AG04450 (cell line): ENCODE measurements at regions not wholly inside any gene's neighbourhood (a gene's known extent, or its start where the extent isn't known, plus 50 kb on each side); places are given as distances from the start of the nearest gene placed in this dataset.
"Not testable (repeated sequence)": the region's sequence is repeated elsewhere in the genome, so short reads cannot be mapped to it uniquely, and the experiment has no call there.

ENCODE experiments used
- CTCF ChIA-PET: fragments of 300-600, 350-600 bp; formaldehyde crosslinking; extraction: SDS; loops from one replicate; lab custom pipeline; 2022; ENCODE audit warnings: antibody characterized with exemption, inconsistent platforms; lab: Charles Lee
- POLR2A ChIA-PET: fragments of 350-600 bp; formaldehyde crosslinking; extraction: SDS; loops from one replicate; lab custom pipeline; 2021; ENCODE audit warnings: antibody characterized with exemption, inconsistent platforms; lab: Yijun Ruan, JAX
- DNase-seq: peaks from one replicate; pipeline ENCODE4 v3.0.0-alpha.2; 2011; ENCODE audit warnings: low read depth, low spot score
- H3K27ac ChIP-seq: one replicate; pipeline ENCODE4 v1.5.1; 2012; ENCODE audit warnings: low read depth, low read length, control low read depth
- H3K27me3 ChIP-seq: one replicate; pipeline ENCODE4 v1.6.0; 2012; ENCODE audit warnings: low read length; ENCODE audit not compliant: control insufficient read depth, insufficient read depth
- H3K4me3 ChIP-seq: 2 replicates; pipeline ENCODE4 v1.5.1; 2011; ENCODE audit warnings: mild to moderate bottlenecking, low read depth, low read length, control low read depth
- H3K9me3 ChIP-seq: 2 replicates; pipeline ENCODE4 v1.5.1; 2012; ENCODE audit warnings: low read length; ENCODE audit not compliant: control insufficient read depth, insufficient read depth
- CTCF ChIP-seq: IDR thresholded peaks from 2 replicates; pipeline ENCODE4 v1.5.1; 2011; ENCODE audit warnings: low read depth, low read length, control low read depth, inconsistent platforms

- CTCF ChIA-PET = no interaction called here
- Histone ChIP-seq H3K27me3 (no peaks in the 10 kb centered on the region), H3K9me3 (no peaks in the 10 kb centered on the region), H3K4me3 (no peak overlapping the region), H3K27ac (no peak overlapping the region)
- no peak for DNase-seq
- POLR2A ChIA-PET = no interaction called here
- no peak for TF ChIP-seq CTCF
Measured at GRCh38 chr11:91513734-91514133, 710.9 kb upstream of the FAT3 start.

- H3K4me3 ChIP-seq = no peak overlapping the region
- ChIA-PET POLR2A (no interaction called here), CTCF (no interaction called here)
- TF ChIP-seq CTCF = no peak
- DNase-seq = no peak
- H3K27me3 ChIP-seq = no peaks in the 10 kb centered on the region
- no peaks in the 10 kb centered on the region for H3K9me3 ChIP-seq
- H3K27ac ChIP-seq = no peak overlapping the region
Measured at GRCh38 chr11:91497847-91498246, 726.8 kb upstream of the FAT3 start.

GRCh38 chr11:91495837-91496236 lies 728.8 kb upstream of the FAT3 start:
- TF ChIP-seq CTCF = no peak
- Histone ChIP-seq H3K27me3 (no peaks in the 10 kb centered on the region), H3K4me3 (no peak overlapping the region), H3K27ac (no peak overlapping the region), H3K9me3 (no peaks in the 10 kb centered on the region)
- ChIA-PET CTCF (no interaction called here), POLR2A (no interaction called here)
- DNase-seq = no peak

- CTCF ChIA-PET = interaction anchor here (0.7 kb wide), 1 partner anchor 203 kb away, joined by 11 read pairs; no protein-coding TSS in a partner anchor
- Histone ChIP-seq H3K4me3 (no peak overlapping the region), H3K9me3 (peaks cover 7% of the 10 kb centered on the region; the same call in 1 of the 2 replicates), H3K27ac (no peak overlapping the region), H3K27me3 (no peaks in the 10 kb centered on the region)
- DNase-seq = no peak
- POLR2A ChIA-PET = no interaction called here
- TF ChIP-seq CTCF = no peak
Measured at GRCh38 chr11:91489989-91490388, 734.6 kb upstream of the FAT3 start.

- DNase-seq, H3K27me3 ChIP-seq, H3K9me3 ChIP-seq, POLR2A ChIA-PET, CTCF ChIA-PET, H3K27ac ChIP-seq, H3K4me3 ChIP-seq: not testable (repeated sequence)
Measured at GRCh38 chr11:91483956-91484355, 740.7 kb upstream of the FAT3 start.

GRCh38 chr11:91481875-91482274 lies 742.7 kb upstream of the FAT3 start:
- H3K27me3 ChIP-seq, H3K4me3 ChIP-seq, H3K9me3 ChIP-seq, DNase-seq, POLR2A ChIA-PET, H3K27ac ChIP-seq: not testable (repeated sequence)
- CTCF ChIA-PET = interaction anchor here (0.6 kb wide), 1 partner anchor 439 kb away, joined by 5 read pairs; no protein-coding TSS in a partner anchor
